ENCODE measurements at regions not wholly inside any gene's neighbourhood (a gene's known extent, or its start where the extent isn't known, plus 50 kb on each side); places are given as distances from the start of the nearest gene placed in this dataset.

DNA sequence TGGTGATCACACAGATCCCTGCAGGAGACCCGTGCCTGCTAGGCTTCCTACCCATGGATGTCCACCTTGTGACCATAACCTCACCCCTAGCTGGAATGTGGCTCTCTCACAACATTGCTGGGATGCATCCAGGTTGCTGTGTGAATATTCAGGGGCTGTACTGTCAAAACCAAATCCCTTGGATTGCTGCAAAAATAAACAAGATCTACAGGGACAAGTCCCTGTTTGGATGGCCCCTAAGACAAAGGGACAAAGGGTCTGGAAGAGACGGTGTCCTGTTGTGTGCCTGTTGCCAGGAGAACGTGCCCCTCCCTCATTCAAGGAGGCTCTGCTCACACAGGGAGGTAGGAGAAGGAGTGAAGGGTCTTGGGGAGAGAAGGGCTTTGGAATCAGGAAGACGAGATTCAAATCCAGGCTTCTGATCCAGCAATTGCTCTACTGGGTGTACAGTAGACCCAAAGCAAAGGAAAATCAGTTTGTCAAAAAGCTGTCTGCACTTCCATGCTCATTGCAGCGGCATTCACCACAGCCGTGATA lies 89.2 kb upstream of the WASF3 start:
- TF ChIP-seq, protein P1, sequence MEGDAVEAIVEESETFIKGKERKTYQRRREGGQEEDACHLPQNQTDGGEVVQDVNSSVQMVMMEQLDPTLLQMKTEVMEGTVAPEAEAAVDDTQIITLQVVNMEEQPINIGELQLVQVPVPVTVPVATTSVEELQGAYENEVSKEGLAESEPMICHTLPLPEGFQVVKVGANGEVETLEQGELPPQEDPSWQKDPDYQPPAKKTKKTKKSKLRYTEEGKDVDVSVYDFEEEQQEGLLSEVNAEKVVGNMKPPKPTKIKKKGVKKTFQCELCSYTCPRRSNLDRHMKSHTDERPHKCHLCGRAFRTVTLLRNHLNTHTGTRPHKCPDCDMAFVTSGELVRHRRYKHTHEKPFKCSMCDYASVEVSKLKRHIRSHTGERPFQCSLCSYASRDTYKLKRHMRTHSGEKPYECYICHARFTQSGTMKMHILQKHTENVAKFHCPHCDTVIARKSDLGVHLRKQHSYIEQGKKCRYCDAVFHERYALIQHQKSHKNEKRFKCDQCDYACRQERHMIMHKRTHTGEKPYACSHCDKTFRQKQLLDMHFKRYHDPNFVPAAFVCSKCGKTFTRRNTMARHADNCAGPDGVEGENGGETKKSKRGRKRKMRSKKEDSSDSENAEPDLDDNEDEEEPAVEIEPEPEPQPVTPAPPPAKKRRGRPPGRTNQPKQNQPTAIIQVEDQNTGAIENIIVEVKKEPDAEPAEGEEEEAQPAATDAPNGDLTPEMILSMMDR (conservative IDR thresholded peaks at IDR 0.05; ENCODE audit: low read length): no peak
- no peak for TF ChIP-seq EZH2phosphoT487 (IDR thresholded peaks at IDR 0.05; ENCODE audit: borderline replicate concordance, low read depth, low read length)

All from OCI-LY7 (cell line).